MM.1S (cell line): ENCODE measurements at regions not wholly inside any gene's neighbourhood (a gene's known extent, or its start where the extent isn't known, plus 50 kb on each side); places are given as distances from the start of the nearest gene placed in this dataset.

Source experiments
- CTCF ChIP-seq: fragments of 300-600 bp; sonication (generic); IDR thresholded peaks from 2 replicates; pipeline ENCODE4 v1.5.1; 2016; ENCODE audit warnings: antibody characterized with exemption, low read length, mixed read lengths
- EZH2 ChIP-seq: fragments of 300-600 bp; sonication (generic); optimal IDR thresholded peaks from 2 replicates; pipeline ENCODE3; 2017; ENCODE audit warnings: low read depth, mild to moderate bottlenecking, antibody characterized with exemption, low read length, mixed read lengths
- EZH2phosphoT487 ChIP-seq: fragments of 300-600 bp; sonication (generic); IDR thresholded peaks from 2 replicates; pipeline ENCODE4 v1.6.1; 2018; ENCODE audit warnings: antibody characterized with exemption, low read length

GRCh38 chr17:71632328-71632727 lies 488.5 kb upstream of the SOX9 start:
- TF ChIP-seq EZH2 (no peak), CTCF (no peak), EZH2phosphoT487 (no peak)
